GM19452 (cell line): ENCODE measurements at regions not wholly inside any gene's neighbourhood (a gene's known extent, or its start where the extent isn't known, plus 50 kb on each side); places are given as distances from the start of the nearest gene placed in this dataset.
"Not testable (repeated sequence)": the region's sequence is repeated elsewhere in the genome, so short reads cannot be mapped to it uniquely, and the experiment has no call there.

ENCODE experiments used
- ATAC-seq: cut with Tn5 transposase; IDR thresholded peaks from one replicate; pipeline ENCODE4 v1.9.1; 2021; ENCODE audit not compliant: unreplicated experiment

- no peak for ATAC-seq
Measured at GRCh38 chr12:75766263-75767160, 255.1 kb upstream of the KRR1 start.

- no peak for ATAC-seq
Measured at GRCh38 chr12:75765170-75766059, 254.0 kb upstream of the KRR1 start.

- no peak for ATAC-seq
Measured at GRCh38 chr12:75764091-75764841, 252.9 kb upstream of the KRR1 start.

GRCh38 chr12:75760573-75761294 lies 249.3 kb upstream of the KRR1 start:
- ATAC-seq = no peak

- ATAC-seq = no peak
Measured at GRCh38 chr12:75759842-75760572, 248.6 kb upstream of the KRR1 start.

GRCh38 chr12:75759196-75759595 lies 247.8 kb upstream of the KRR1 start:
- ATAC-seq = no peak

GRCh38 chr12:75756771-75757170 lies 245.4 kb upstream of the KRR1 start:
- no peak for ATAC-seq

- ATAC-seq = no peak
Measured at GRCh38 chr12:75756111-75756510, 244.7 kb upstream of the KRR1 start.

GRCh38 chr12:75754698-75755097 lies 243.3 kb upstream of the KRR1 start:
- ATAC-seq = no peak

GRCh38 chr12:75754141-75754540 lies 242.7 kb upstream of the KRR1 start:
- no peak for ATAC-seq

- ATAC-seq = no peak
Measured at GRCh38 chr12:75751769-75752471, 240.5 kb upstream of the KRR1 start.

GRCh38 chr12:75750716-75751306 lies 239.4 kb upstream of the KRR1 start:
- ATAC-seq = no peak

- ATAC-seq = not testable (repeated sequence)
Measured at GRCh38 chr12:75748990-75749389, 237.6 kb upstream of the KRR1 start.

GRCh38 chr12:75748136-75748535 lies 236.7 kb upstream of the KRR1 start:
- ATAC-seq = no peak

GRCh38 chr12:75747572-75748021 lies 236.2 kb upstream of the KRR1 start:
- ATAC-seq = no peak

- ATAC-seq = no peak
Measured at GRCh38 chr12:75746621-75747020, 235.2 kb upstream of the KRR1 start.

- no peak for ATAC-seq
Measured at GRCh38 chr12:75744607-75745256, 233.3 kb upstream of the KRR1 start.

GRCh38 chr12:75742961-75743360 lies 231.6 kb upstream of the KRR1 start:
- no peak for ATAC-seq
